ENCODE measurements at regions not wholly inside any gene's neighbourhood (a gene's known extent, or its start where the extent isn't known, plus 50 kb on each side); places are given as distances from the start of the nearest gene placed in this dataset.

- POLR2A ChIA-PET: no interaction called here
- Histone ChIP-seq H3K4me3 (ENCODE audit: control insufficient read depth in 1 of 7, extremely low read depth in 1 of 7, insufficient read depth in 4 of 7, low read depth in 2 of 7, low read length in 6 of 7) (no peak overlapping the region), H3K27me3 (replicated peaks in 2 of 5; ENCODE audit: control insufficient read depth in 4 of 5, insufficient read depth in 5 of 5, low read length in 4 of 5) (no peaks in the 10 kb centered on the region), H3K9me3 (ENCODE audit: control extremely low read depth in 1 of 5, control insufficient read depth in 4 of 5, insufficient read depth in 2 of 5, low read depth in 1 of 5, low read length in 4 of 5) (no peaks in the 10 kb centered on the region), H3K4me1 (ENCODE audit: control extremely low read depth in 1 of 4, control insufficient read depth in 4 of 4, insufficient read depth in 4 of 4, low read length in 3 of 4) (peaks cover 0 to 8% (median 0%) of the 10 kb centered on the region in 4 experiments), H3K36me3 (ENCODE audit: control insufficient read depth in 4 of 4, insufficient read depth in 4 of 4, low read length in 3 of 4) (no peaks in the 10 kb centered on the region), H3K27ac (ENCODE audit: insufficient read depth in 1 of 2, low read depth in 1 of 2, low read length in 2 of 2, poor library complexity in 1 of 2, severe bottlenecking in 2 of 2) (no peak overlapping the region)
- CTCF ChIA-PET: no interaction called here
- 89% methylated on average over 1 of the region's 2 CpGs for WGBS (ENCODE audit: insufficient coverage)
- DNase-seq: peak in 1 of 3 donors; percentile 12
Measured at GRCh38 chr6:14573703-14574290, 456.2 kb downstream of the CD83 start.

- POLR2A ChIA-PET: no interaction called here
Measured at GRCh38 chr6:14575961-14576360, 458.4 kb downstream of the CD83 start.

GRCh38 chr6:14578994-14579393, 461.4 kb downstream of the CD83 start:
- ChIA-PET CTCF (interaction anchor here (0.8 kb wide), 1 partner anchor 12 kb away, joined by 3 read pairs; no protein-coding TSS in a partner anchor), POLR2A (no interaction called here)
- no peak overlapping the region for H3K27ac ChIP-seq (ENCODE audit: insufficient read depth in 1 of 2, low read depth in 1 of 2, low read length in 2 of 2, poor library complexity in 1 of 2, severe bottlenecking in 2 of 2)
- H3K36me3 ChIP-seq (ENCODE audit: control insufficient read depth in 4 of 4, insufficient read depth in 4 of 4, low read length in 3 of 4): no peaks in the 10 kb centered on the region
- no peaks in the 10 kb centered on the region for H3K27me3 ChIP-seq (replicated peaks in 2 of 5; ENCODE audit: control insufficient read depth in 4 of 5, insufficient read depth in 5 of 5, low read length in 4 of 5)
- no peaks in the 10 kb centered on the region for H3K9me3 ChIP-seq (ENCODE audit: control extremely low read depth in 1 of 5, control insufficient read depth in 4 of 5, insufficient read depth in 2 of 5, low read depth in 1 of 5, low read length in 4 of 5)
- DNase-seq: no peak
- H3K4me3 ChIP-seq (ENCODE audit: control insufficient read depth in 1 of 7, extremely low read depth in 1 of 7, insufficient read depth in 4 of 7, low read depth in 2 of 7, low read length in 6 of 7): no peak overlapping the region
- 100% methylated on average over 1 of the region's 3 CpGs for WGBS (ENCODE audit: insufficient coverage)
- peaks cover 0 to 2% (median 0%) of the 10 kb centered on the region in 4 experiments for H3K4me1 ChIP-seq (ENCODE audit: control extremely low read depth in 1 of 4, control insufficient read depth in 4 of 4, insufficient read depth in 4 of 4, low read length in 3 of 4)

More at GRCh38 chr6:14575961-14576360, 458.4 kb downstream of the CD83 start:
- Histone ChIP-seq H3K27ac (ENCODE audit: insufficient read depth in 1 of 2, low read depth in 1 of 2, low read length in 2 of 2, poor library complexity in 1 of 2, severe bottlenecking in 2 of 2) (no peak overlapping the region), H3K9me3 (ENCODE audit: control extremely low read depth in 1 of 5, control insufficient read depth in 4 of 5, insufficient read depth in 2 of 5, low read depth in 1 of 5, low read length in 4 of 5) (no peaks in the 10 kb centered on the region), H3K36me3 (ENCODE audit: control insufficient read depth in 4 of 4, insufficient read depth in 4 of 4, low read length in 3 of 4) (no peaks in the 10 kb centered on the region), H3K4me3 (ENCODE audit: control insufficient read depth in 1 of 7, extremely low read depth in 1 of 7, insufficient read depth in 4 of 7, low read depth in 2 of 7, low read length in 6 of 7) (no peak overlapping the region), H3K27me3 (replicated peaks in 2 of 5; ENCODE audit: control insufficient read depth in 4 of 5, insufficient read depth in 5 of 5, low read length in 4 of 5) (no peaks in the 10 kb centered on the region), H3K4me1 (ENCODE audit: control extremely low read depth in 1 of 4, control insufficient read depth in 4 of 4, insufficient read depth in 4 of 4, low read length in 3 of 4) (peaks cover 0 to 6% (median 0%) of the 10 kb centered on the region in 4 experiments)
- DNase-seq: no peak
- WGBS (ENCODE audit: insufficient coverage): no CpG with 5 or more reads among the region's 1 CpG
- CTCF ChIA-PET: interaction anchor here (1.2 kb wide), 1 partner anchor 13 kb away, joined by 3 read pairs; no protein-coding TSS in a partner anchor

- H3K4me1 ChIP-seq (ENCODE audit: control extremely low read depth in 1 of 4, control insufficient read depth in 4 of 4, insufficient read depth in 4 of 4, low read length in 3 of 4): no peaks in the 10 kb centered on the region
- WGBS (ENCODE audit: insufficient coverage): no CpG with 5 or more reads among the region's 1 CpG
- H3K27ac ChIP-seq (ENCODE audit: insufficient read depth in 1 of 2, low read depth in 1 of 2, low read length in 2 of 2, poor library complexity in 1 of 2, severe bottlenecking in 2 of 2): no peak overlapping the region
- no peak overlapping the region for H3K4me3 ChIP-seq (ENCODE audit: control insufficient read depth in 1 of 7, extremely low read depth in 1 of 7, insufficient read depth in 4 of 7, low read depth in 2 of 7, low read length in 6 of 7)
- H3K27me3 ChIP-seq (replicated peaks in 2 of 5; ENCODE audit: control insufficient read depth in 4 of 5, insufficient read depth in 5 of 5, low read length in 4 of 5): no peaks in the 10 kb centered on the region
- no peaks in the 10 kb centered on the region for H3K36me3 ChIP-seq (ENCODE audit: control insufficient read depth in 4 of 4, insufficient read depth in 4 of 4, low read length in 3 of 4)
- ChIA-PET POLR2A (interaction anchor here (0.6 kb wide), 1 partner anchor 21 kb away, joined by 3 read pairs; no protein-coding TSS in a partner anchor), CTCF (interaction anchor here (0.6 to 1.3 kb wide), 2 partner anchors 10 to 144 kb away, joined by 3 read pairs; no protein-coding TSS in a partner anchor)
- DNase-seq: no peak
- H3K9me3 ChIP-seq (ENCODE audit: control extremely low read depth in 1 of 5, control insufficient read depth in 4 of 5, insufficient read depth in 2 of 5, low read depth in 1 of 5, low read length in 4 of 5): no peaks in the 10 kb centered on the region
Measured at GRCh38 chr6:14582749-14583148, 465.2 kb downstream of the CD83 start.

- no peaks in the 10 kb centered on the region for H3K36me3 ChIP-seq (ENCODE audit: control insufficient read depth in 4 of 4, insufficient read depth in 4 of 4, low read length in 3 of 4)
- no peak overlapping the region for H3K4me3 ChIP-seq (ENCODE audit: control insufficient read depth in 1 of 7, extremely low read depth in 1 of 7, insufficient read depth in 4 of 7, low read depth in 2 of 7, low read length in 6 of 7)
- H3K4me1 ChIP-seq (ENCODE audit: control extremely low read depth in 1 of 4, control insufficient read depth in 4 of 4, insufficient read depth in 4 of 4, low read length in 3 of 4): no peaks in the 10 kb centered on the region
- no peak overlapping the region for H3K27ac ChIP-seq (ENCODE audit: insufficient read depth in 1 of 2, low read depth in 1 of 2, low read length in 2 of 2, poor library complexity in 1 of 2, severe bottlenecking in 2 of 2)
- POLR2A ChIA-PET: no interaction called here
- no peak for DNase-seq
- 100% methylated on average over 4 of the region's 9 CpGs for WGBS (ENCODE audit: insufficient coverage)
- no peaks in the 10 kb centered on the region for H3K9me3 ChIP-seq (ENCODE audit: control extremely low read depth in 1 of 5, control insufficient read depth in 4 of 5, insufficient read depth in 2 of 5, low read depth in 1 of 5, low read length in 4 of 5)
- CTCF ChIA-PET: interaction anchor here (1.3 kb wide), 1 partner anchor 11 kb away, joined by 3 read pairs; no protein-coding TSS in a partner anchor
- H3K27me3 ChIP-seq (replicated peaks in 2 of 5; ENCODE audit: control insufficient read depth in 4 of 5, insufficient read depth in 5 of 5, low read length in 4 of 5): no peaks in the 10 kb centered on the region
Measured at GRCh38 chr6:14583826-14584225, 466.3 kb downstream of the CD83 start.

- 80% methylated on average over 1 of the region's 5 CpGs for WGBS (ENCODE audit: insufficient coverage)
- no peak overlapping the region for H3K4me3 ChIP-seq (ENCODE audit: control insufficient read depth in 1 of 7, extremely low read depth in 1 of 7, insufficient read depth in 4 of 7, low read depth in 2 of 7, low read length in 6 of 7)
- ChIA-PET CTCF (interaction anchor here (0.9 to 1.4 kb wide), 2 partner anchors 15 to 373 kb away, joined by 3 read pairs; no protein-coding TSS in a partner anchor), POLR2A (no interaction called here)
- DNase-seq: peak in 2 of 3 donors; percentile 19 to 29
- H3K4me1 ChIP-seq (ENCODE audit: control extremely low read depth in 1 of 4, control insufficient read depth in 4 of 4, insufficient read depth in 4 of 4, low read length in 3 of 4): no peaks in the 10 kb centered on the region
- no peaks in the 10 kb centered on the region for H3K9me3 ChIP-seq (ENCODE audit: control extremely low read depth in 1 of 5, control insufficient read depth in 4 of 5, insufficient read depth in 2 of 5, low read depth in 1 of 5, low read length in 4 of 5)
- no peak overlapping the region for H3K27ac ChIP-seq (ENCODE audit: insufficient read depth in 1 of 2, low read depth in 1 of 2, low read length in 2 of 2, poor library complexity in 1 of 2, severe bottlenecking in 2 of 2)
- H3K27me3 ChIP-seq (replicated peaks in 2 of 5; ENCODE audit: control insufficient read depth in 4 of 5, insufficient read depth in 5 of 5, low read length in 4 of 5): no peaks in the 10 kb centered on the region
- no peaks in the 10 kb centered on the region for H3K36me3 ChIP-seq (ENCODE audit: control insufficient read depth in 4 of 4, insufficient read depth in 4 of 4, low read length in 3 of 4)
Measured at GRCh38 chr6:14584450-14584849, 466.9 kb downstream of the CD83 start.

GRCh38 chr6:14585689-14586088, 468.1 kb downstream of the CD83 start:
- DNase-seq: no peak
- ChIA-PET POLR2A (no interaction called here), CTCF (interaction anchor here (0.6 to 1.4 kb wide), 3 partner anchors 16 to 374 kb away, joined by 3 read pairs; no protein-coding TSS in a partner anchor)
- H3K9me3 ChIP-seq (ENCODE audit: control extremely low read depth in 1 of 5, control insufficient read depth in 4 of 5, insufficient read depth in 2 of 5, low read depth in 1 of 5, low read length in 4 of 5): no peaks in the 10 kb centered on the region
- H3K4me3 ChIP-seq (ENCODE audit: control insufficient read depth in 1 of 7, extremely low read depth in 1 of 7, insufficient read depth in 4 of 7, low read depth in 2 of 7, low read length in 6 of 7): no peak overlapping the region
- no peaks in the 10 kb centered on the region for H3K4me1 ChIP-seq (ENCODE audit: control extremely low read depth in 1 of 4, control insufficient read depth in 4 of 4, insufficient read depth in 4 of 4, low read length in 3 of 4)
- H3K27ac ChIP-seq (ENCODE audit: insufficient read depth in 1 of 2, low read depth in 1 of 2, low read length in 2 of 2, poor library complexity in 1 of 2, severe bottlenecking in 2 of 2): no peak overlapping the region
- WGBS (ENCODE audit: insufficient coverage): 100% methylated on average over 1 of the region's 1 CpG
- H3K36me3 ChIP-seq (ENCODE audit: control insufficient read depth in 4 of 4, insufficient read depth in 4 of 4, low read length in 3 of 4): no peaks in the 10 kb centered on the region
- no peaks in the 10 kb centered on the region for H3K27me3 ChIP-seq (replicated peaks in 2 of 5; ENCODE audit: control insufficient read depth in 4 of 5, insufficient read depth in 5 of 5, low read length in 4 of 5)

All from common myeloid progenitor, CD34-positive (primary cell).